ENCODE measurements at regions not wholly inside any gene's neighbourhood (a gene's known extent, or its start where the extent isn't known, plus 50 kb on each side); places are given as distances from the start of the nearest gene placed in this dataset.

DNA sequence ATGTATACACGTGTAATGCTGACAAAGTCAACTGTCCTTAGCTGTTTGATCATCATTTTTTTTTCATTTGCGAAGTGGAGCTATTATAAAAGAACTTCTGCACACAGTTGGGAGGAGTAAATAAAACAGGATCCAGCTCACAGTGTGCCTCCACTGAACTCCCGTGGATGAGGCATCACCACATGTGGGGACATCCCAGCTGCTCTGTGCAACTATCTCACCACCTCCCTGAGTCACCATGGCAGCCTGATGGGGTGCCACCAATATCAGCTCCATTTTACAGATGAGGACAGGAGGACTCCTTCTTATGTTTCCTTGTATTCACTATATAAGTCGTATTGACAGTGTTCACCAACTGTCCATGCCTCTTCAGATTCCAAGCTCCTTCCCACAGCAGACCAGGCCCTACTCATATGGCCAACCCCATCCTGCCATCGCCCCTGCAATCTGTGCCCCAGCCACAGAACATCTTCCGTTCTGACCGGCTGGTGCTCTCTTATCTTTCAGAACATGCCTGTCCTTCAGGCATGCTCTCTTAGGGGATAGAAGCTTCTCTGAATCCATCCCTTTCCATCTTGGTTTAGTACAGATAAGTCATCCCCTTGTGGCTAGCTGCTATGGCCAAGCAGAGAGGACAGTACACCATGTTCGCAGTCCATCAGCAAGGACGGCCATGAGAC lies 288.1 kb downstream of the RNF144A start:
- H3K27ac ChIP-seq (ENCODE audit: insufficient read depth, low read length, poor library complexity, severe bottlenecking): no peak overlapping the region
- no peaks in the 10 kb centered on the region for H3K4me1 ChIP-seq (ENCODE audit: control insufficient read depth, insufficient read depth, low read length, poor library complexity, severe bottlenecking)
- no peaks in the 10 kb centered on the region for H3K36me3 ChIP-seq (ENCODE audit: control insufficient read depth, insufficient read depth, low read length)
- no peak for DNase-seq
- H3K9me3 ChIP-seq (ENCODE audit: control insufficient read depth, low read length): no peaks in the 10 kb centered on the region
- no peak overlapping the region for H3K4me3 ChIP-seq (ENCODE audit: insufficient read depth, low read depth, low read length, poor library complexity, severe bottlenecking)
- no peaks in the 10 kb centered on the region for H3K27me3 ChIP-seq (replicated peaks; ENCODE audit: control insufficient read depth, insufficient read depth, low read length, poor library complexity, severe bottlenecking)

DNA sequence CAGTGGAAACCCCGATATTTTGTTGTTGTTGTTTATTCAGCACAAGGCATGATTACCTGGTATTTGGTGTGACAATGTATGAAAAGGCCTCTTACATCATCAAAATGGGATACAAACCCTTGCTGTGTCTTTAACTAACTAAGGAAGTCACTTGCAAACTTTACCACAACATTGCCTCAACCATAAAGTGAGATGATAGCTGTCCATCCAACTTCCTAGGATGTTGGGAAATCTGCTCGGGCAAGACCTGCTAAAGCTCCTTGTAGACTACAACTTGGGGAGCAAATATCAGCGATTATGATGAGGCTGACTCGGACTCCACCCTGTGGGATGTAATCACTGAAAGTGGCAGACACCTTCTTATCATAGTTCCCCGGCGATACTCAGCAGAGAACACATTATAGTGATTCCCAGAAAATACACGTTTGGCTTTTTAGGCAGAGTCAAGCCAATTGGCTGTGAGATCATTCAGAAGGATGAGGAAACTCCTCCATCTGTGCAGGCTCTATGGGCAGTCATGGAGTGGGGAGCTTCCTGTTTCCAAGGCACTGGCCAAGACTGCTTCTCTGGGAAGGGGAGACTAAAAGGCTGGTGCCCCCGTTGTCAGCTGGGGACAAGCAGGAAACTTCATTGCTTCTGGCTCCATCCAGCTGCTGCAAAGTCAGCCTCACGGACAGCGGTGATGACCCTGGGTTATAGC lies 289.0 kb downstream of the RNF144A start:
- H3K36me3 ChIP-seq (ENCODE audit: control insufficient read depth, insufficient read depth, low read length): no peaks in the 10 kb centered on the region
- no peaks in the 10 kb centered on the region for H3K9me3 ChIP-seq (ENCODE audit: control insufficient read depth, low read length)
- H3K27ac ChIP-seq (ENCODE audit: insufficient read depth, low read length, poor library complexity, severe bottlenecking): no peak overlapping the region
- no peaks in the 10 kb centered on the region for H3K27me3 ChIP-seq (replicated peaks; ENCODE audit: control insufficient read depth, insufficient read depth, low read length, poor library complexity, severe bottlenecking)
- no peaks in the 10 kb centered on the region for H3K4me1 ChIP-seq (ENCODE audit: control insufficient read depth, insufficient read depth, low read length, poor library complexity, severe bottlenecking)
- no peak overlapping the region for H3K4me3 ChIP-seq (ENCODE audit: insufficient read depth, low read depth, low read length, poor library complexity, severe bottlenecking)
- DNase-seq: no peak

DNA sequence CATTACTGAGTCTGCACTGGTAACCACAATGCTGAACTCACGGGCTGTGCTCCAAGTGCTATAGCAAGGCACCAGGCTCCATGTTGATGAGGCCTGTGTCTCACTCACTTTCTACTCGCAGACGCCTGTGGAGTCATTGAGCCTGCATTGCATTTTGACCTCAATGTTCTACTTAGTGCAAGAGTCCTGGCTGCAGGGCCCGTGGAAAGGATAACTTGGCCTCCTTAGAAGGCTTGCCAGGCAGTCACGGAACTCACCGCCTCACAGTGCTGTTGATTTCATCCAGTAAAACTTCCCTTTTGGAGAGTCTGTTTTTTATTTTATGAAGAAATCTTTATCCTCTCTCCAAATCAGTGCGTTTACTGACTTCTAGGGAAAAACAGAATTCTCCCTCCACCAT lies 290.4 kb downstream of the RNF144A start:
- Histone ChIP-seq H3K27ac (ENCODE audit: insufficient read depth, low read length, poor library complexity, severe bottlenecking) (no peak overlapping the region), H3K4me3 (ENCODE audit: insufficient read depth, low read depth, low read length, poor library complexity, severe bottlenecking) (no peak overlapping the region), H3K36me3 (ENCODE audit: control insufficient read depth, insufficient read depth, low read length) (no peaks in the 10 kb centered on the region), H3K27me3 (replicated peaks; ENCODE audit: control insufficient read depth, insufficient read depth, low read length, poor library complexity, severe bottlenecking) (no peaks in the 10 kb centered on the region), H3K4me1 (ENCODE audit: control insufficient read depth, insufficient read depth, low read length, poor library complexity, severe bottlenecking) (no peaks in the 10 kb centered on the region), H3K9me3 (ENCODE audit: control insufficient read depth, low read length) (no peaks in the 10 kb centered on the region)
- no peak for DNase-seq

DNA sequence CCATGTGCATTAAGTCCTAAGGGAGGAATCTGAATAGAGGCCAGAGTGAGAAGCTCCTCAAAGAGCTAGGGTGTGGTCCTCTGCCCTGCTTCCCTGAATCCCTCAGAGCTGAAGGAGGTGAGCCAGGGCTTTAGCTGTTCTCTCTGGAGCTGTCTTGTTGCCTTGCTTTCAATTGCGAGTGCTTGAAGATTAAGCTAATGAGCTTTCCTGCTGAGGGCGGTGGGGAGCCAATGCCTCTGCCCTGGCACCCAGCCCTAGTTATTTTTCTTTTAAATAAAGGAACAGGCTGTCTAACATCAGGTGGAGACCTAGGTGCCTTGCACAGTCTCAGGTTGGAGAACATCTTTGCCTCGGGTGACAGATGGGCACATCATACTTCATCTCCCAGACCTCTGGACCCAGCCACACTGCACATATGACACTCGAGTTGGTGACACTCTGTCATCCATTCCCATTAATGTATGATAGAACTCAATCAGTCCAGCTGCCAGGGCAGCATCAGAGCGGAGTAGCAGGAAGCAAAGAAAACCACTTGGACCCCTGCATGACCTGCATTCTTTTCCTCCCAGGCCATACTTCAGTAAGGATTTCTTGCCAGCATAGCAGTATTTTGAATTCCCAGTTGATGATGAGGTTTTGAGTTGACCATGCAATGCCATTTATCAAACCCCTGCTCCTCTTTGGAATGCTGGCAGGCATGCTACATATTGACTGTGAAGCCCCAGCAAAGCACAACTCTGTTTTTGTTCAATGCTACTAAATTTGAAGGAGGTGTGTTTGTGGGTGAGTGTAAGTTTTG lies 292.7 kb downstream of the RNF144A start:
- no peaks in the 10 kb centered on the region for H3K9me3 ChIP-seq (ENCODE audit: control insufficient read depth, low read length)
- H3K4me1 ChIP-seq (ENCODE audit: control insufficient read depth, insufficient read depth, low read length, poor library complexity, severe bottlenecking): no peaks in the 10 kb centered on the region
- DNase-seq: no peak
- no peak overlapping the region for H3K4me3 ChIP-seq (ENCODE audit: insufficient read depth, low read depth, low read length, poor library complexity, severe bottlenecking)
- no peak overlapping the region for H3K27ac ChIP-seq (ENCODE audit: insufficient read depth, low read length, poor library complexity, severe bottlenecking)
- H3K36me3 ChIP-seq (ENCODE audit: control insufficient read depth, insufficient read depth, low read length): no peaks in the 10 kb centered on the region
- no peaks in the 10 kb centered on the region for H3K27me3 ChIP-seq (replicated peaks; ENCODE audit: control insufficient read depth, insufficient read depth, low read length, poor library complexity, severe bottlenecking)

DNA sequence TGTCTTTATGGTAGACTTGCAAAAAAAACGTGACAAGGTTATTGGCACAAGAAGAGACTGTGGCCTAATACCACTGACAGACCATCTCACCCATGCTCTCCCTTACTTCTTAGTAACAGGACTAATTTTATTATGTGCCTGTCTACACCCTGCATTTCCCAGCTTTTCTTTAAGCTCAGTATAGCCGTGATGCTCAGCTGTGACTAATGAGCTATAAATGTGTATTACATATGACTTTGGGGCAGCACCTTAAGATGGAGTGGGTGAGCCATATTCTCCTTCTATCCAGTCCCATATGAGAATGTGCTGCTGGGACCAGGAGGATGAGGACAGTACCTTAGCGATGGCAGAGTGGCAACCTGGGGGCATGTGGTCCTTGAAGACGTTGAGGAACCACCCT lies 293.5 kb downstream of the RNF144A start:
- Histone ChIP-seq H3K9me3 (ENCODE audit: control insufficient read depth, low read length) (no peaks in the 10 kb centered on the region), H3K27ac (ENCODE audit: insufficient read depth, low read length, poor library complexity, severe bottlenecking) (no peak overlapping the region), H3K36me3 (ENCODE audit: control insufficient read depth, insufficient read depth, low read length) (no peaks in the 10 kb centered on the region), H3K4me1 (ENCODE audit: control insufficient read depth, insufficient read depth, low read length, poor library complexity, severe bottlenecking) (no peaks in the 10 kb centered on the region), H3K27me3 (replicated peaks; ENCODE audit: control insufficient read depth, insufficient read depth, low read length, poor library complexity, severe bottlenecking) (no peaks in the 10 kb centered on the region), H3K4me3 (ENCODE audit: insufficient read depth, low read depth, low read length, poor library complexity, severe bottlenecking) (no peak overlapping the region)
- DNase-seq: no peak

DNA sequence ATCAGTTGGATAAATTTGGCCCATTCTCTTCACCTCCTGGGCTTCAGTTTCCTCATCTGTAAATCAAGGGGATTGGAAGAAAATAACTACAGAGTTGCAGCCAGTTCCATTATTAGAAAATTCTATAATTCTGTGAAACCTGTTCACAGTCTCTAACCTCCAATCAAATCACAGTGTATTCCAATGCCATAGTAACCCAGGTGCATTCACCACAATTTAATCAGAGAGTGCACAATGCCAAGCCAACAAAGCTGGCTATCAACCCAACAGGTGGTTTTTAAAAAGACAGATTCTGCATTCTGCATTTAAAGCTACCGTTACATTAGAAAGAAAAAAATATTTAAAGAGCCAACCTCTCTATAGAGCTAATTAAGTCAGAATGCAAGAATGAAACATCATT lies 308.6 kb downstream of the RNF144A start:
- H3K4me3 ChIP-seq (ENCODE audit: insufficient read depth, low read depth, low read length, poor library complexity, severe bottlenecking): no peak overlapping the region
- no peak overlapping the region for H3K27ac ChIP-seq (ENCODE audit: insufficient read depth, low read length, poor library complexity, severe bottlenecking)

DNA sequence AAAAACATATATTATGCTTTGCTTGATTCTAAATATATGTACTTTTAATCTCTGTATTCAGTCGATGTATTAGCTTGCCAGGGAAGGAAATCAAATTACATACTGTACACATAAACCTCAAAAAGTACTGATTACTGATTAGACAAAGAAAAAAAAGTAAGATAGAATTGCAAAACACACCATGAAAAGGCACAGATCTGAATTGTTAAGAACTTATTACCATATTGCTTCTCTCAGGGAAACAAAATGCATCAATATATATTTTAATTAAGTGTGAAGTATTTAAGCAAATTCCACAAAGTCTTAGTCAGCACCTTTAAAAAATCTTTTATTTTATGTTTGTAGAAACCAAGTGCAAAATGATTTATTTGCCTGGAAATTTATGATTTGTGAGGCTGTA lies 309.3 kb downstream of the RNF144A start:
- Histone ChIP-seq H3K9me3 (ENCODE audit: control insufficient read depth, low read length) (no peaks in the 10 kb centered on the region), H3K27ac (ENCODE audit: insufficient read depth, low read length, poor library complexity, severe bottlenecking) (no peak overlapping the region), H3K4me3 (ENCODE audit: insufficient read depth, low read depth, low read length, poor library complexity, severe bottlenecking) (no peak overlapping the region), H3K36me3 (ENCODE audit: control insufficient read depth, insufficient read depth, low read length) (no peaks in the 10 kb centered on the region), H3K4me1 (ENCODE audit: control insufficient read depth, insufficient read depth, low read length, poor library complexity, severe bottlenecking) (no peaks in the 10 kb centered on the region), H3K27me3 (replicated peaks; ENCODE audit: control insufficient read depth, insufficient read depth, low read length, poor library complexity, severe bottlenecking) (no peaks in the 10 kb centered on the region)
- DNase-seq: no peak

More for the DNA sequence above, 308.6 kb downstream of the RNF144A start:
- H3K9me3 ChIP-seq (ENCODE audit: control insufficient read depth, low read length): no peaks in the 10 kb centered on the region
- H3K4me1 ChIP-seq (ENCODE audit: control insufficient read depth, insufficient read depth, low read length, poor library complexity, severe bottlenecking): no peaks in the 10 kb centered on the region
- H3K27me3 ChIP-seq (replicated peaks; ENCODE audit: control insufficient read depth, insufficient read depth, low read length, poor library complexity, severe bottlenecking): no peaks in the 10 kb centered on the region
- no peak for DNase-seq
- no peaks in the 10 kb centered on the region for H3K36me3 ChIP-seq (ENCODE audit: control insufficient read depth, insufficient read depth, low read length)

DNA sequence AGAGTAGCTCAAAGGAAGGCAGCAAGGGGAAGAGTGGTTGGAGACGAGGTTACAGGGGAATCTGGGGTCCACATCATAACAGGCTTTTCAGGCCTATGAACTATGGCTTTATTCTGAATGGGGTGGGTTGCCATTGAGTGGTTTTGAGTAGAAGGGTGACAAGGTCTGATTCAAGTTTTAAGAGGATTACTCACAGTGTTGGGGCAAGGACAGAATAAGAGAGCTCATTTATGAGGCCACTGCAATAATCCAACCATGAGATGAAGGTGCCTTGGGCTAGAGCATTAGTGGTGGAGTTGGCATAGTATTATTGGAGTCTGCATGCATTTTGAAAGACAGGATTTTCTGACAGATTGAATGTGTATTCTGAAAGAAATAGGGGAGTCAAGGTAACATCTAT lies 315.9 kb downstream of the RNF144A start:
- DNase-seq: no peak
- Histone ChIP-seq H3K4me3 (ENCODE audit: insufficient read depth, low read depth, low read length, poor library complexity, severe bottlenecking) (no peak overlapping the region), H3K4me1 (ENCODE audit: control insufficient read depth, insufficient read depth, low read length, poor library complexity, severe bottlenecking) (no peaks in the 10 kb centered on the region)

DNA sequence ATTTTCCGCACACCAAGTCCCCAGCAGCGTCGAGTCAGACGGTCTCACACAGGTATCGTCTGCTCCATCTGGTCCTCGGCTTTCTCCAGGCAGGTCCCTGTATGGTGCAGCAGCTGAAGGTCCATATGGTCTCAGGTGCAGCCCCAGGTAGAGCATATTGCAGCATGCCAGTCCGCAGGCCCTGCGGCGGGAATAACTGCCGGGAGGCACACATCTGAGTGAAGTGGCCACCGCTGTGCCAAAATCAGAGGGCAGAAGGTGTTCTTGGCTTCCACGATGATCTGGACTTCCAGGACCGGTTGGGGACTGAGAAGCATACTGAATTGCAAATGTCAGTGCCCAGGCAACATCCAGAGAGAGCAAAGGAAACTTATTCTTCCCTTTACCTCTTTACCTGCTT lies 320.3 kb downstream of the RNF144A start:
- H3K4me3 ChIP-seq (ENCODE audit: insufficient read depth, low read depth, low read length, poor library complexity, severe bottlenecking): no peak overlapping the region
- no peak overlapping the region for H3K27ac ChIP-seq (ENCODE audit: insufficient read depth, low read length, poor library complexity, severe bottlenecking)
- H3K4me1 ChIP-seq (ENCODE audit: control insufficient read depth, insufficient read depth, low read length, poor library complexity, severe bottlenecking): no peaks in the 10 kb centered on the region
- H3K9me3 ChIP-seq (ENCODE audit: control insufficient read depth, low read length): no peaks in the 10 kb centered on the region
- no peaks in the 10 kb centered on the region for H3K27me3 ChIP-seq (replicated peaks; ENCODE audit: control insufficient read depth, insufficient read depth, low read length, poor library complexity, severe bottlenecking)
- no peaks in the 10 kb centered on the region for H3K36me3 ChIP-seq (ENCODE audit: control insufficient read depth, insufficient read depth, low read length)
- no peak for DNase-seq

More for the DNA sequence above, 315.9 kb downstream of the RNF144A start:
- no peaks in the 10 kb centered on the region for H3K36me3 ChIP-seq (ENCODE audit: control insufficient read depth, insufficient read depth, low read length)
- H3K9me3 ChIP-seq (ENCODE audit: control insufficient read depth, low read length): no peaks in the 10 kb centered on the region
- H3K27me3 ChIP-seq (replicated peaks; ENCODE audit: control insufficient read depth, insufficient read depth, low read length, poor library complexity, severe bottlenecking): no peaks in the 10 kb centered on the region
- H3K27ac ChIP-seq (ENCODE audit: insufficient read depth, low read length, poor library complexity, severe bottlenecking): no peak overlapping the region

DNA sequence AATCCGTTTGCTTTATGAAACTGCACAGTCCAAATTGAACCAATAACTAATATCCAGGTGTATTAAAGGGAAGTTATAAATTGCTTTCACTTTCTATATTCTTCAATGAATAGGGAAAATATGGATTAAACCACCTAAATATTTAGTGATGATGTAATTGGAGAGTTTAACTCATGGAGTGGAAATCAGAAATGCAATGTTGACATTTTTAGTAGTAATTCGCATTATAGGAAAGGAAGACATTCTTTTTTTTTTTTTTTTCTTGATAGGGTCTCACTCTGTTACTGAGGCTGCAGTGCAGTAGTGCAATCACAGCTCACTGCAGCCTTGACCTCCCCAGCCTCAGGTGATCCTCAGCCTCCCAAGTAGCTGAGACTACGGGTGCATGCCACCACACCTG lies 321.9 kb downstream of the RNF144A start:
- no peaks in the 10 kb centered on the region for H3K4me1 ChIP-seq (ENCODE audit: control insufficient read depth, insufficient read depth, low read length, poor library complexity, severe bottlenecking)
- DNase-seq: no peak
- no peaks in the 10 kb centered on the region for H3K27me3 ChIP-seq (replicated peaks; ENCODE audit: control insufficient read depth, insufficient read depth, low read length, poor library complexity, severe bottlenecking)
- no peak overlapping the region for H3K4me3 ChIP-seq (ENCODE audit: insufficient read depth, low read depth, low read length, poor library complexity, severe bottlenecking)
- H3K9me3 ChIP-seq (ENCODE audit: control insufficient read depth, low read length): no peaks in the 10 kb centered on the region
- no peak overlapping the region for H3K27ac ChIP-seq (ENCODE audit: insufficient read depth, low read length, poor library complexity, severe bottlenecking)
- H3K36me3 ChIP-seq (ENCODE audit: control insufficient read depth, insufficient read depth, low read length): no peaks in the 10 kb centered on the region

Data from effector memory CD4-positive, alpha-beta T cell (primary cell).